HepG2 (cell line): ENCODE measurements at regions not wholly inside any gene's neighbourhood (a gene's known extent, or its start where the extent isn't known, plus 50 kb on each side); places are given as distances from the start of the nearest gene placed in this dataset.
"Not testable (repeated sequence)": the region's sequence is repeated elsewhere in the genome, so short reads cannot be mapped to it uniquely, and the experiment has no call there.

Experiments
- ATF7 ChIP-seq, 2 experiments: fragments of 450-650 bp in 1 of 2; sonication (generic) in 1 of 2; formaldehyde crosslinking in 1 of 2; IDR thresholded peaks; 2 replicates each; pipeline versions ENCODE4 v1.4.0 to v1.6.1; 2016 to 2020; ENCODE audit warnings: antibody characterized with exemption in 1 of 2, mild to moderate bottlenecking in 1 of 2, missing genetic modification reagents in 1 of 2
- CBX1 ChIP-seq: IDR thresholded peaks from one replicate; pipeline ENCODE4 v1.6.1; 2016; ENCODE audit warnings: antibody characterized with exemption, low read depth
- CREB1 ChIP-seq, 2 experiments: fragments of 450-650 bp in 1 of 2; IDR thresholded peaks; 2 replicates each; pipeline ENCODE4 v1.6.1; 2016 to 2017; ENCODE audit warnings: control low read depth in 1 of 2, mild to moderate bottlenecking in 1 of 2, missing compliant biosample characterization in 1 of 2, missing genetic modification characterization in 1 of 2
- GATAD2A ChIP-seq: IDR thresholded peaks from 2 replicates; pipeline ENCODE4 v1.6.1; 2016
- HOXA3 ChIP-seq: sonication (generic); formaldehyde crosslinking; IDR thresholded peaks from 2 replicates; pipeline ENCODE4 v1.5.0; 2020; ENCODE audit warnings: missing genetic modification reagents
- MED1 ChIP-seq: sonication (generic); formaldehyde crosslinking; IDR thresholded peaks from 2 replicates; pipeline ENCODE4 v1.4.0; 2020; ENCODE audit warnings: missing genetic modification reagents
- MIER2 ChIP-seq: IDR thresholded peaks from 2 replicates; pipeline ENCODE4 v1.6.1; 2016; ENCODE audit warnings: missing biosample characterization, missing genetic modification reagents
- POLR2G ChIP-seq: fragments of 200-400 bp; formaldehyde crosslinking; IDR thresholded peaks from 2 replicates; pipeline ENCODE4 v1.6.1; 2018; ENCODE audit warnings: mild to moderate bottlenecking, low read depth, low read length, moderate library complexity
- RBFOX2 ChIP-seq: fragments of 200-400 bp; formaldehyde crosslinking; IDR thresholded peaks from 2 replicates; pipeline ENCODE4 v1.6.1; 2017; ENCODE audit warnings: low read depth, mild to moderate bottlenecking, low read length
- SOX6 ChIP-seq, 2 experiments: fragments of 450-650 bp in 1 of 2; sonication (generic) in 1 of 2; formaldehyde crosslinking in 1 of 2; IDR thresholded peaks; 2 replicates each; pipeline versions ENCODE4 v1.4.0 to v1.6.1; 2017 to 2020; ENCODE audit warnings: antibody characterized with exemption in 1 of 2, mild to moderate bottlenecking in 1 of 2, missing genetic modification reagents in 1 of 2
- SP4 ChIP-seq: sonication (generic); formaldehyde crosslinking; IDR thresholded peaks from 2 replicates; pipeline ENCODE4 v1.8.1; 2023; ENCODE audit warnings: mild to moderate bottlenecking, missing genetic modification reagents
- THAP11 ChIP-seq: IDR thresholded peaks from 2 replicates; pipeline ENCODE4 v1.6.1; 2016; ENCODE audit warnings: missing biosample characterization, missing genetic modification reagents
- TF ChIP-seq, protein P1 (sequence below): IDR thresholded peaks from 2 replicates; pipeline ENCODE4 v1.4.0; 2020; ENCODE audit warnings: mild to moderate bottlenecking, missing genetic modification reagents
- TF ChIP-seq, protein P2 (sequence below): sonication (generic); formaldehyde crosslinking; IDR thresholded peaks from 2 replicates; pipeline ENCODE4 v1.4.0; 2020; ENCODE audit warnings: mild to moderate bottlenecking, missing genetic modification reagents
- TF ChIP-seq, protein P3 (sequence below): sonication (generic); formaldehyde crosslinking; IDR thresholded peaks from 2 replicates; pipeline ENCODE4 v1.4.0; 2020; ENCODE audit warnings: missing genetic modification reagents

GRCh38 chr1:146409817-146410441 lies 181.1 kb upstream of the NOTCH2NLA start (continued):
- TF ChIP-seq, protein P1, sequence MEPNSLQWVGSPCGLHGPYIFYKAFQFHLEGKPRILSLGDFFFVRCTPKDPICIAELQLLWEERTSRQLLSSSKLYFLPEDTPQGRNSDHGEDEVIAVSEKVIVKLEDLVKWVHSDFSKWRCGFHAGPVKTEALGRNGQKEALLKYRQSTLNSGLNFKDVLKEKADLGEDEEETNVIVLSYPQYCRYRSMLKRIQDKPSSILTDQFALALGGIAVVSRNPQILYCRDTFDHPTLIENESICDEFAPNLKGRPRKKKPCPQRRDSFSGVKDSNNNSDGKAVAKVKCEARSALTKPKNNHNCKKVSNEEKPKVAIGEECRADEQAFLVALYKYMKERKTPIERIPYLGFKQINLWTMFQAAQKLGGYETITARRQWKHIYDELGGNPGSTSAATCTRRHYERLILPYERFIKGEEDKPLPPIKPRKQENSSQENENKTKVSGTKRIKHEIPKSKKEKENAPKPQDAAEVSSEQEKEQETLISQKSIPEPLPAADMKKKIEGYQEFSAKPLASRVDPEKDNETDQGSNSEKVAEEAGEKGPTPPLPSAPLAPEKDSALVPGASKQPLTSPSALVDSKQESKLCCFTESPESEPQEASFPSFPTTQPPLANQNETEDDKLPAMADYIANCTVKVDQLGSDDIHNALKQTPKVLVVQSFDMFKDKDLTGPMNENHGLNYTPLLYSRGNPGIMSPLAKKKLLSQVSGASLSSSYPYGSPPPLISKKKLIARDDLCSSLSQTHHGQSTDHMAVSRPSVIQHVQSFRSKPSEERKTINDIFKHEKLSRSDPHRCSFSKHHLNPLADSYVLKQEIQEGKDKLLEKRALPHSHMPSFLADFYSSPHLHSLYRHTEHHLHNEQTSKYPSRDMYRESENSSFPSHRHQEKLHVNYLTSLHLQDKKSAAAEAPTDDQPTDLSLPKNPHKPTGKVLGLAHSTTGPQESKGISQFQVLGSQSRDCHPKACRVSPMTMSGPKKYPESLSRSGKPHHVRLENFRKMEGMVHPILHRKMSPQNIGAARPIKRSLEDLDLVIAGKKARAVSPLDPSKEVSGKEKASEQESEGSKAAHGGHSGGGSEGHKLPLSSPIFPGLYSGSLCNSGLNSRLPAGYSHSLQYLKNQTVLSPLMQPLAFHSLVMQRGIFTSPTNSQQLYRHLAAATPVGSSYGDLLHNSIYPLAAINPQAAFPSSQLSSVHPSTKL (CRISPR knock-in tag) = 0 out of 2 replicates have a peak, but pooled peaks have one; percentile 15
- TF ChIP-seq SP4 (peak; percentile 17; the same call in 1 of the 2 replicates), GATAD2A (CRISPR knock-in tag) (0 out of 2 replicates have a peak, but pooled peaks have one; percentile 15), MED1 (CRISPR knock-in tag) (peak; percentile 78), POLR2G (peak; percentile 81), THAP11 (0 out of 2 replicates have a peak, but pooled peaks have one; percentile 36), ATF7 (IDR thresholded peaks at IDR 0.05) (0 out of 2 replicates have a peak, but pooled peaks have one; percentile 9), SOX6 (CRISPR knock-in tag; IDR thresholded peaks at IDR 0.05) (peak; percentile 18; the same call in 1 of the 2 replicates), CBX1 (peak; percentile 90), HOXA3 (peak; percentile 33; the same call in 1 of the 2 replicates), CREB1 (CRISPR knock-in tag; IDR thresholded peaks at IDR 0.05) (peak; percentile 40; the same call in 1 of the 2 replicates), RBFOX2 (0 out of 2 replicates have a peak, but pooled peaks have one; percentile 16), MIER2 (CRISPR knock-in tag) (0 out of 2 replicates have a peak, but pooled peaks have one; percentile 15)
- TF ChIP-seq, protein P2, sequence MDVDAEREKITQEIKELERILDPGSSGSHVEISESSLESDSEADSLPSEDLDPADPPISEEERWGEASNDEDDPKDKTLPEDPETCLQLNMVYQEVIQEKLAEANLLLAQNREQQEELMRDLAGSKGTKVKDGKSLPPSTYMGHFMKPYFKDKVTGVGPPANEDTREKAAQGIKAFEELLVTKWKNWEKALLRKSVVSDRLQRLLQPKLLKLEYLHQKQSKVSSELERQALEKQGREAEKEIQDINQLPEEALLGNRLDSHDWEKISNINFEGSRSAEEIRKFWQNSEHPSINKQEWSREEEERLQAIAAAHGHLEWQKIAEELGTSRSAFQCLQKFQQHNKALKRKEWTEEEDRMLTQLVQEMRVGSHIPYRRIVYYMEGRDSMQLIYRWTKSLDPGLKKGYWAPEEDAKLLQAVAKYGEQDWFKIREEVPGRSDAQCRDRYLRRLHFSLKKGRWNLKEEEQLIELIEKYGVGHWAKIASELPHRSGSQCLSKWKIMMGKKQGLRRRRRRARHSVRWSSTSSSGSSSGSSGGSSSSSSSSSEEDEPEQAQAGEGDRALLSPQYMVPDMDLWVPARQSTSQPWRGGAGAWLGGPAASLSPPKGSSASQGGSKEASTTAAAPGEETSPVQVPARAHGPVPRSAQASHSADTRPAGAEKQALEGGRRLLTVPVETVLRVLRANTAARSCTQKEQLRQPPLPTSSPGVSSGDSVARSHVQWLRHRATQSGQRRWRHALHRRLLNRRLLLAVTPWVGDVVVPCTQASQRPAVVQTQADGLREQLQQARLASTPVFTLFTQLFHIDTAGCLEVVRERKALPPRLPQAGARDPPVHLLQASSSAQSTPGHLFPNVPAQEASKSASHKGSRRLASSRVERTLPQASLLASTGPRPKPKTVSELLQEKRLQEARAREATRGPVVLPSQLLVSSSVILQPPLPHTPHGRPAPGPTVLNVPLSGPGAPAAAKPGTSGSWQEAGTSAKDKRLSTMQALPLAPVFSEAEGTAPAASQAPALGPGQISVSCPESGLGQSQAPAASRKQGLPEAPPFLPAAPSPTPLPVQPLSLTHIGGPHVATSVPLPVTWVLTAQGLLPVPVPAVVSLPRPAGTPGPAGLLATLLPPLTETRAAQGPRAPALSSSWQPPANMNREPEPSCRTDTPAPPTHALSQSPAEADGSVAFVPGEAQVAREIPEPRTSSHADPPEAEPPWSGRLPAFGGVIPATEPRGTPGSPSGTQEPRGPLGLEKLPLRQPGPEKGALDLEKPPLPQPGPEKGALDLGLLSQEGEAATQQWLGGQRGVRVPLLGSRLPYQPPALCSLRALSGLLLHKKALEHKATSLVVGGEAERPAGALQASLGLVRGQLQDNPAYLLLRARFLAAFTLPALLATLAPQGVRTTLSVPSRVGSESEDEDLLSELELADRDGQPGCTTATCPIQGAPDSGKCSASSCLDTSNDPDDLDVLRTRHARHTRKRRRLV (CRISPR knock-in tag) = peak; percentile 99
- not testable (repeated sequence) for TF ChIP-seq ATF7 (CRISPR knock-in tag; IDR thresholded peaks at IDR 0.05); SOX6 (IDR thresholded peaks at IDR 0.05); CREB1 (IDR thresholded peaks at IDR 0.05)
- TF ChIP-seq, protein P3, sequence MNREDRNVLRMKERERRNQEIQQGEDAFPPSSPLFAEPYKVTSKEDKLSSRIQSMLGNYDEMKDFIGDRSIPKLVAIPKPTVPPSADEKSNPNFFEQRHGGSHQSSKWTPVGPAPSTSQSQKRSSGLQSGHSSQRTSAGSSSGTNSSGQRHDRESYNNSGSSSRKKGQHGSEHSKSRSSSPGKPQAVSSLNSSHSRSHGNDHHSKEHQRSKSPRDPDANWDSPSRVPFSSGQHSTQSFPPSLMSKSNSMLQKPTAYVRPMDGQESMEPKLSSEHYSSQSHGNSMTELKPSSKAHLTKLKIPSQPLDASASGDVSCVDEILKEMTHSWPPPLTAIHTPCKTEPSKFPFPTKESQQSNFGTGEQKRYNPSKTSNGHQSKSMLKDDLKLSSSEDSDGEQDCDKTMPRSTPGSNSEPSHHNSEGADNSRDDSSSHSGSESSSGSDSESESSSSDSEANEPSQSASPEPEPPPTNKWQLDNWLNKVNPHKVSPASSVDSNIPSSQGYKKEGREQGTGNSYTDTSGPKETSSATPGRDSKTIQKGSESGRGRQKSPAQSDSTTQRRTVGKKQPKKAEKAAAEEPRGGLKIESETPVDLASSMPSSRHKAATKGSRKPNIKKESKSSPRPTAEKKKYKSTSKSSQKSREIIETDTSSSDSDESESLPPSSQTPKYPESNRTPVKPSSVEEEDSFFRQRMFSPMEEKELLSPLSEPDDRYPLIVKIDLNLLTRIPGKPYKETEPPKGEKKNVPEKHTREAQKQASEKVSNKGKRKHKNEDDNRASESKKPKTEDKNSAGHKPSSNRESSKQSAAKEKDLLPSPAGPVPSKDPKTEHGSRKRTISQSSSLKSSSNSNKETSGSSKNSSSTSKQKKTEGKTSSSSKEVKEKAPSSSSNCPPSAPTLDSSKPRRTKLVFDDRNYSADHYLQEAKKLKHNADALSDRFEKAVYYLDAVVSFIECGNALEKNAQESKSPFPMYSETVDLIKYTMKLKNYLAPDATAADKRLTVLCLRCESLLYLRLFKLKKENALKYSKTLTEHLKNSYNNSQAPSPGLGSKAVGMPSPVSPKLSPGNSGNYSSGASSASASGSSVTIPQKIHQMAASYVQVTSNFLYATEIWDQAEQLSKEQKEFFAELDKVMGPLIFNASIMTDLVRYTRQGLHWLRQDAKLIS (CRISPR knock-in tag) = 0 out of 2 replicates have a peak, but pooled peaks have one; percentile 52
